IPS-NIHi7 (cell line): ENCODE measurements at regions not wholly inside any gene's neighbourhood (a gene's known extent, or its start where the extent isn't known, plus 50 kb on each side); places are given as distances from the start of the nearest gene placed in this dataset.
A peak's percentile ranks its signal among the peaks of the same experiment; 100 is the strongest.

Source experiments
- DNase-seq: peaks from one replicate; pipeline ENCODE4 v3.0.0; 2012; ENCODE audit warnings: mixed read lengths; ENCODE audit errors: extremely low spot score

- DNase-seq = no peak
Observed at GRCh38 chr2:173819852-173820251, 145.3 kb downstream of the SP3 start.

- no peak for DNase-seq
Observed at GRCh38 chr2:173821451-173821850, 143.7 kb downstream of the SP3 start.

GRCh38 chr2:173822889-173823542 lies 142.2 kb downstream of the SP3 start:
- no peak for DNase-seq

GRCh38 chr2:173823543-173823939 lies 141.6 kb downstream of the SP3 start:
- no peak for DNase-seq

- DNase-seq = no peak
Observed at GRCh38 chr2:173828189-173829142, 136.7 kb downstream of the SP3 start.

- no peak for DNase-seq
Observed at GRCh38 chr2:173829727-173830126, 135.4 kb downstream of the SP3 start.

GRCh38 chr2:173830170-173830569 lies 135.0 kb downstream of the SP3 start:
- no peak for DNase-seq

GRCh38 chr2:173831312-173832229 lies 133.6 kb downstream of the SP3 start:
- DNase-seq = peak; percentile 28

- DNase-seq = no peak
Observed at GRCh38 chr2:173834141-173834540, 131.0 kb downstream of the SP3 start.

GRCh38 chr2:173835726-173836125 lies 129.4 kb downstream of the SP3 start:
- no peak for DNase-seq

GRCh38 chr2:173841110-173841509 lies 124.1 kb downstream of the SP3 start:
- DNase-seq = no peak

GRCh38 chr2:173843526-173843925 lies 121.6 kb downstream of the SP3 start:
- no peak for DNase-seq

GRCh38 chr2:173851141-173851641 lies 114.0 kb downstream of the SP3 start:
- DNase-seq = no peak

- DNase-seq = no peak
Observed at GRCh38 chr2:173854141-173854540, 111.0 kb downstream of the SP3 start.

- DNase-seq = no peak
Observed at GRCh38 chr2:173854840-173855239, 110.3 kb downstream of the SP3 start.

- DNase-seq = no peak
Observed at GRCh38 chr2:173855661-173856060, 109.5 kb downstream of the SP3 start.
